ENCODE measurements at regions not wholly inside any gene's neighbourhood (a gene's known extent, or its start where the extent isn't known, plus 50 kb on each side); places are given as distances from the start of the nearest gene placed in this dataset.

DNA sequence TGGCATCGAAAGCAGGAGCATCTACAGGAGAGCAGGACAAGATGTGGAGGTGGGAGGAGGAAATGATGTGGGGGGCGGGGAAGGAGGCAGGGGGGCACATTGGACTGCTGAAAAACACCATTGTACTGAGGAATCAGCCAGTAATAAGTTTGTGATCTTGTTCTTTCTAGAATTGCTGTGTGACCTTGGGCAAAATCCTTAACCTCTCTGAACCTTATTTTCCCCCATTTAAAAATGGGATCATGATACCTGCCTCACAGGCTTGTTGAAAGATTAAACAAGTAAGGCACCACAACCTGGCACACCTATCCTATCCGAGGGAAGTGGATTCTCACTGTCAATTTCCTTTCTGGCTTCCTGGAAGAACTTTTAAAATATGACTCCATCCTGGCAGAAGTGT is 56.9 kb upstream of the ARRDC4 start:
- no peak overlapping the region for H3K4me3 ChIP-seq (ENCODE audit: low read depth, low read length)
- no peaks in the 10 kb centered on the region for H3K36me3 ChIP-seq (ENCODE audit: insufficient read depth, low read length)
- H2AFZ ChIP-seq (ENCODE audit: low read length, unreplicated experiment), result no peak overlapping the region
- H3K27me3 ChIP-seq (ENCODE audit: insufficient read depth, low read length), result peaks cover 69% of the 10 kb centered on the region
- H3K79me2 ChIP-seq (ENCODE audit: control insufficient read depth, insufficient read depth, low read length, unreplicated experiment), result no peaks in the 10 kb centered on the region
- no peaks in the 10 kb centered on the region for H3K4me1 ChIP-seq (ENCODE audit: control insufficient read depth, insufficient read depth, low read length, unreplicated experiment)
- H3K27ac ChIP-seq (ENCODE audit: low read depth, low read length), result no peak overlapping the region

DNA sequence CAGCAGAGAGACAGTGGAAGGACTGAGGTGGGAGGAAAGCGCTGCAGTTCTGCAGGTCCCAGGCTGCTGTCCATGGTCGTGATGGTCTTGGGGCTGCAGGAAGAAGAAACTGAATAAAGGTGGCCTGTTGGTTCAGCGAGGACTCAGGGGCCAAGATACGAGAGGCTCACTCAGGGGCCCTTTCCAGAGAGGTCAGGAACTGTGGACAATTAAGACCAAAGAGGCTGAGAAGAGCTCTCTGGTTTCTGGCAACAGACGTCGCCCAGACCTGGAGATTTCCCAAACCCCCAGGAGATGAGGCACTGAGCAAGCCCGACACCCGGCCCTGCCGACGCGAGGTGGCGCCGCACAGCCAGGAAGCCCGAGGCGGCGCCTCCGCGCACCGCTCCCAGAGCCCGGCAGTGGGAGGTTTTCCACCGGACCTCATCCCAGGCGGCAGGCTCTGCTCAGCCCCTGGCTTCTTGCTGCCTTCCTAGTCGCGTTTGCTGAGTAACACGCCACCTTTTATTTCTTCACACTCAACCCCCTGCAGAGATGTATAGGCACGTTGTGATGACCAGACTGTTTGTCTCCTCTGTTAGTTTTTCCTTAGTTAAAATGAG is 56.4 kb upstream of the ARRDC4 start:
- no peak overlapping the region for H3K27ac ChIP-seq (ENCODE audit: low read depth, low read length)
- peaks cover 64% of the 10 kb centered on the region for H3K27me3 ChIP-seq (ENCODE audit: insufficient read depth, low read length)
- H3K36me3 ChIP-seq (ENCODE audit: insufficient read depth, low read length), result no peaks in the 10 kb centered on the region
- 0 out of 2 replicates have a peak overlapping the region, but pooled peaks have one; percentile 29 for H3K4me3 ChIP-seq (ENCODE audit: low read depth, low read length)
- H3K4me1 ChIP-seq (ENCODE audit: control insufficient read depth, insufficient read depth, low read length, unreplicated experiment), result no peaks in the 10 kb centered on the region
- H2AFZ ChIP-seq (ENCODE audit: low read length, unreplicated experiment), result peak overlapping the region; percentile 25
- H3K79me2 ChIP-seq (ENCODE audit: control insufficient read depth, insufficient read depth, low read length, unreplicated experiment), result no peaks in the 10 kb centered on the region

DNA sequence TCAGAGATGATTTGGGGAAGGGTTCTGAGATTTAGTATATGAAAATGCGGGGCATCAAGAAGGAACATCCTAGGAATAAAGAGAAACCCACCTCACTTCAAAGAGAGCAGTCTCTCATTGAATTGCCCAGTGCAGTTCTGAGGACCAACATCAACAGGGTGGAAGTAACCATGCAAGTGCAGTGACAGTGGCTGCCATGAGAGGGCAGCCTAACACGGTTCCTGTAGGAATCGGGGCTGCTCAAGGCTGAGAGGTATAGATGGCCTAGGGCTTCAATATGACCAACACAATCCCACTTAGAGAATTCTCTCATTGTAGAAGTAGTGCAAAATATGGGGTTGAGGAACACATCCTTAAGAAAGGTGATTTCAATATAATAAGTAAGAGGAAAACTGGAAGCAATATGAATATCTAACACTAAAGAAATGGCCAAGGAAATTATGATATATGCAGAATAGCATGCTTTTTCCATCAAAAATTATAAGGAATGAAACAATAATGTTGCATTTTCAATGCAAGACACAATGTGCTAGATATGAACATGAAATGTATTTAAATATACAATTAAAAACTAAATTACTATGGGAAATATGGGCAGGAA is 51.1 kb upstream of the ARRDC4 start:
- H2AFZ ChIP-seq (ENCODE audit: low read length, unreplicated experiment), result no peak overlapping the region
- H3K27me3 ChIP-seq (ENCODE audit: insufficient read depth, low read length), result peaks cover 33% of the 10 kb centered on the region
- H3K4me1 ChIP-seq (ENCODE audit: control insufficient read depth, insufficient read depth, low read length, unreplicated experiment), result no peaks in the 10 kb centered on the region
- no peaks in the 10 kb centered on the region for H3K36me3 ChIP-seq (ENCODE audit: insufficient read depth, low read length)
- no peaks in the 10 kb centered on the region for H3K79me2 ChIP-seq (ENCODE audit: control insufficient read depth, insufficient read depth, low read length, unreplicated experiment)
- no peak overlapping the region for H3K27ac ChIP-seq (ENCODE audit: low read depth, low read length)
- H3K4me3 ChIP-seq (ENCODE audit: low read depth, low read length), result no peak overlapping the region
